Panc1 (cell line): ENCODE measurements at regions not wholly inside any gene's neighbourhood (a gene's known extent, or its start where the extent isn't known, plus 50 kb on each side); places are given as distances from the start of the nearest gene placed in this dataset.
A peak's percentile ranks its signal among the peaks of the same experiment; 100 is the strongest.

Experiments
- ATAC-seq: fragments of 200-7000 bp; cut with Tn5 transposase; 2 replicates; pipeline ENCODE4 v1.9.1; 2020; ENCODE audit warnings: mild to moderate bottlenecking, moderate library complexity
- BruUV-seq: library from RNA; stranded (reverse); fragments of 400-500 nt; replicated peaks from 2 replicates; lab custom pipeline; 2021; lab: Mats Ljungman, UMichigan
- CTCF ChIA-PET: fragments of 300-600 bp; sonication (Branson Sonifier 250); formaldehyde crosslinking; loops from one replicate; lab custom pipeline; 2022; ENCODE audit warnings: antibody characterized with exemption; lab: Charles Lee
- POLR2A ChIA-PET: fragments of 300-600 bp; sonication (Branson Sonifier 250); formaldehyde crosslinking; loops from one replicate; lab custom pipeline; 2022; ENCODE audit warnings: antibody characterized with exemption; lab: Charles Lee
- DNase-seq: peaks from one replicate; pipeline ENCODE4 v3.0.0-alpha.2; 2010; ENCODE audit warnings: low read depth, low spot score
- H3K27ac ChIP-seq: 2 replicates; pipeline ENCODE4 v1.5.1; 2011; ENCODE audit warnings: mild to moderate bottlenecking, low read length, inconsistent platforms
- H3K27me3 ChIP-seq: fragments of 200-500 bp; sonication (Bioruptor generic); 2 replicates; pipeline ENCODE4 v1.6.0; 2014; ENCODE audit warnings: low read length, inconsistent platforms; ENCODE audit not compliant: control insufficient read depth, insufficient read depth
- H3K36me3 ChIP-seq: fragments of 200-500 bp; sonication (Bioruptor generic); 2 replicates; pipeline ENCODE4 v1.5.1; 2014; ENCODE audit warnings: inconsistent platforms, mild to moderate bottlenecking, low read length, moderate library complexity; ENCODE audit not compliant: control insufficient read depth, insufficient read depth
- H3K4me1 ChIP-seq: 2 replicates; pipeline ENCODE4 v1.5.1; 2011; ENCODE audit warnings: inconsistent platforms, mild to moderate bottlenecking, low read length, moderate library complexity; ENCODE audit not compliant: control insufficient read depth, insufficient read depth
- H3K4me3 ChIP-seq, 2 experiments: 2 replicates each; pipeline ENCODE4 v1.5.1; 2011 to 2012; ENCODE audit warnings: low read depth in 2 of 2, low read length in 2 of 2, mild to moderate bottlenecking in 2 of 2, inconsistent platforms in 1 of 2, moderate library complexity in 1 of 2
- H3K9me3 ChIP-seq: fragments of 200-500 bp; sonication (Bioruptor generic); 2 replicates; pipeline ENCODE4 v1.5.1; 2014; ENCODE audit warnings: low read depth, mild to moderate bottlenecking, inconsistent platforms, low read length, moderate library complexity; ENCODE audit not compliant: control insufficient read depth, insufficient read depth
- POLR2AphosphoS5 ChIP-seq: IDR thresholded peaks from 2 replicates; pipeline ENCODE4 v1.6.1; 2012; ENCODE audit warnings: mild to moderate bottlenecking, low read depth, low read length, moderate library complexity
- SIN3A ChIP-seq: IDR thresholded peaks from 2 replicates; pipeline ENCODE4 v1.6.1; 2012; ENCODE audit warnings: low read depth, mild to moderate bottlenecking, low read length, moderate library complexity, borderline replicate concordance; ENCODE audit not compliant: insufficient read depth
- TCF7L2 ChIP-seq: IDR thresholded peaks from 2 replicates; pipeline ENCODE4 v1.6.1; 2011; ENCODE audit warnings: mild to moderate bottlenecking, low read depth, low read length, inconsistent platforms
- in situ Hi-C: cut with HindIII; loops from 2 replicates; pipeline ENCODE4 v1.10.0; 2016; ENCODE audit warnings: low sequenced_read_pairs, low pct_unique_long_range_greater_than_20kb
- intact Hi-C: fragments of 100-400 bp; cut with micrococcal nuclease; formaldehyde crosslinking; loops from one replicate; pipeline ENCODE4 v1.10.0; 2022; ENCODE audit not compliant: unreplicated experiment
- TF ChIP-seq, protein P1 (sequence below), 2 experiments: IDR thresholded peaks; 2 replicates each; pipeline ENCODE4 v1.6.1; 2011 to 2012; ENCODE audit warnings: low read depth in 2 of 2, control low read depth in 1 of 2, low read length in 1 of 2, mild to moderate bottlenecking in 1 of 2, moderate library complexity in 1 of 2; ENCODE audit not compliant: insufficient read depth in 1 of 2
- TF ChIP-seq, protein P2 (sequence below): fragments of 450-650 bp; IDR thresholded peaks from 2 replicates; pipeline ENCODE4 v1.5.1; 2017; ENCODE audit warnings: mild to moderate bottlenecking

DNA sequence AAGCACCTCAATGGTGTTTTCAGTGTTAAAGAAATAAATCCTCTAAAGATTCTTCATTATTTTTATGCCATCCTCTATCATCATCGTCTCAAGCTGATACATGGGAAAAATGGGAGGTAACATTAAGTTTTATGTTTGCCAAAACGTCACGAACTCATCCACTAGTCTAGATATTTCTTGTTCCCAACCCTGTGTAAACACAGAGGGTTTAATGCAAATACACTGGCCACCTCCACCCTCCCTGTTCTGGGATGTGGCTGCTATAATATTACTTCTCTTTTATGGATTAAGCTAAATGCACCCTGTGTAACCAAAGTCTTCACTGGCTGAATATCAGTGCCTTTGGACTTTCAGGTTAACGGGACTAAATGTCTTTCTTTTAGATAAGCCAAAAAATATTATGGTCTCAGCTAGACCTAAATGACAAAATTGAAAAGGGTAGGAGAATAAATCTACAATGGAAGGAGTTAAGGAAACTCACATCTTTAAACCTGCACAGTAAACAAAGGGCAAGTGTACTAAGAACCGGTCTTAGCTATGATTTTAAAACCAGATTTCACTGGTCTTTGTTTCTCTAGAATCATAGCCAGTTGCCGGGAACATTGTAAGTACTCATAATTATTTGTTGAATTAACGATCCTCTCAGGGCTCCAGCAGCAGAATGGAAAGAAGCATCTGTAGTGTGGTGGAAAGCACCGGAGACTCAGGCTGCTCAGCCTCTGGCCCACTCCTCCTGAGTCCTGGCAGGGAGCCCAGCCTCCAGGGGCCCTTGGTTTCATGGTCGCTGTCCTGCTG, 103.5 kb upstream of the NOCT start:
- CTCF ChIA-PET: interaction anchor here (0.6 kb wide), 1 partner anchor 1180 kb away, joined by 3 read pairs; no protein-coding TSS in a partner anchor
- intact Hi-C loops: no loop called here

DNA sequence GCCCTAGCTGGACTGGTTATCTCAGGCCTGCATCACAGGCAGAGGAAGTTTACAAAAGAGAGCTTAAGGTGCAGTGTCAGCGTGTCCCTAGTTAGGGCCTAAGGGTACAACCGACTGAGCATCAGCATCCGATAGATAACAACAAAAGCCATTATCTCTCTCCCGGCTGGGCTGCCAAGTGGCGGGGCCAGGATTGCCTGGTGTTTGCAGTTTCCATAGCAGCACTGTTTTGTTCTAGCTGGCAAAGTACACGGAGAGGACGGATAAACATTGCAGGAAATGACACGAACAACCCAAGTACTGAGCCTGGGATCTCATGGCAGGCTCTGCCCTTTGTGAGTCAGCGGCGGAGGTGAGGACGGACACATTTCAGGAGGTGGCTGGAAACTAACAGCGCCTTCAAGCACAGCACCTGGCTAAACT, 104.7 kb upstream of the NOCT start:
- POLR2A ChIA-PET: no interaction called here
- H3K4me1 ChIP-seq: 0 out of 2 replicates have a peak, but pooled peaks cover 3% of the 10 kb centered on the region
- BruUV-seq: no TSS peak
- intact Hi-C loops: no loop called here
- DNase-seq: peak; percentile 25
- no peaks in the 10 kb centered on the region for H3K27me3 ChIP-seq
- H3K36me3 ChIP-seq: no peaks in the 10 kb centered on the region
- no peak overlapping the region for H3K4me3 ChIP-seq
- TF ChIP-seq, protein P1, sequence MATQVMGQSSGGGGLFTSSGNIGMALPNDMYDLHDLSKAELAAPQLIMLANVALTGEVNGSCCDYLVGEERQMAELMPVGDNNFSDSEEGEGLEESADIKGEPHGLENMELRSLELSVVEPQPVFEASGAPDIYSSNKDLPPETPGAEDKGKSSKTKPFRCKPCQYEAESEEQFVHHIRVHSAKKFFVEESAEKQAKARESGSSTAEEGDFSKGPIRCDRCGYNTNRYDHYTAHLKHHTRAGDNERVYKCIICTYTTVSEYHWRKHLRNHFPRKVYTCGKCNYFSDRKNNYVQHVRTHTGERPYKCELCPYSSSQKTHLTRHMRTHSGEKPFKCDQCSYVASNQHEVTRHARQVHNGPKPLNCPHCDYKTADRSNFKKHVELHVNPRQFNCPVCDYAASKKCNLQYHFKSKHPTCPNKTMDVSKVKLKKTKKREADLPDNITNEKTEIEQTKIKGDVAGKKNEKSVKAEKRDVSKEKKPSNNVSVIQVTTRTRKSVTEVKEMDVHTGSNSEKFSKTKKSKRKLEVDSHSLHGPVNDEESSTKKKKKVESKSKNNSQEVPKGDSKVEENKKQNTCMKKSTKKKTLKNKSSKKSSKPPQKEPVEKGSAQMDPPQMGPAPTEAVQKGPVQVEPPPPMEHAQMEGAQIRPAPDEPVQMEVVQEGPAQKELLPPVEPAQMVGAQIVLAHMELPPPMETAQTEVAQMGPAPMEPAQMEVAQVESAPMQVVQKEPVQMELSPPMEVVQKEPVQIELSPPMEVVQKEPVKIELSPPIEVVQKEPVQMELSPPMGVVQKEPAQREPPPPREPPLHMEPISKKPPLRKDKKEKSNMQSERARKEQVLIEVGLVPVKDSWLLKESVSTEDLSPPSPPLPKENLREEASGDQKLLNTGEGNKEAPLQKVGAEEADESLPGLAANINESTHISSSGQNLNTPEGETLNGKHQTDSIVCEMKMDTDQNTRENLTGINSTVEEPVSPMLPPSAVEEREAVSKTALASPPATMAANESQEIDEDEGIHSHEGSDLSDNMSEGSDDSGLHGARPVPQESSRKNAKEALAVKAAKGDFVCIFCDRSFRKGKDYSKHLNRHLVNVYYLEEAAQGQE (IDR thresholded peaks at IDR 0.05; ENCODE audit: insufficient read depth in 1 of 2, low read depth in 2 of 2, low read length in 1 of 2): no peak
- no peak for TF ChIP-seq TCF7L2
- TF ChIP-seq POLR2AphosphoS5: no peak
- TF ChIP-seq SIN3A: no peak
- TF ChIP-seq, protein P2, sequence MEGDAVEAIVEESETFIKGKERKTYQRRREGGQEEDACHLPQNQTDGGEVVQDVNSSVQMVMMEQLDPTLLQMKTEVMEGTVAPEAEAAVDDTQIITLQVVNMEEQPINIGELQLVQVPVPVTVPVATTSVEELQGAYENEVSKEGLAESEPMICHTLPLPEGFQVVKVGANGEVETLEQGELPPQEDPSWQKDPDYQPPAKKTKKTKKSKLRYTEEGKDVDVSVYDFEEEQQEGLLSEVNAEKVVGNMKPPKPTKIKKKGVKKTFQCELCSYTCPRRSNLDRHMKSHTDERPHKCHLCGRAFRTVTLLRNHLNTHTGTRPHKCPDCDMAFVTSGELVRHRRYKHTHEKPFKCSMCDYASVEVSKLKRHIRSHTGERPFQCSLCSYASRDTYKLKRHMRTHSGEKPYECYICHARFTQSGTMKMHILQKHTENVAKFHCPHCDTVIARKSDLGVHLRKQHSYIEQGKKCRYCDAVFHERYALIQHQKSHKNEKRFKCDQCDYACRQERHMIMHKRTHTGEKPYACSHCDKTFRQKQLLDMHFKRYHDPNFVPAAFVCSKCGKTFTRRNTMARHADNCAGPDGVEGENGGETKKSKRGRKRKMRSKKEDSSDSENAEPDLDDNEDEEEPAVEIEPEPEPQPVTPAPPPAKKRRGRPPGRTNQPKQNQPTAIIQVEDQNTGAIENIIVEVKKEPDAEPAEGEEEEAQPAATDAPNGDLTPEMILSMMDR: no peak
- ATAC-seq: peak; percentile 79
- H3K9me3 ChIP-seq: no peaks in the 10 kb centered on the region
- in situ Hi-C loops: no loop called here
- no peak overlapping the region for H3K27ac ChIP-seq
- CTCF ChIA-PET: no interaction called here

More for the DNA sequence above, 103.5 kb upstream of the NOCT start:
- H3K27ac ChIP-seq: no peak overlapping the region
- no peak for TF ChIP-seq POLR2AphosphoS5
- TF ChIP-seq, protein P2: no peak
- TF ChIP-seq, protein P1 (IDR thresholded peaks at IDR 0.05; ENCODE audit: insufficient read depth in 1 of 2, low read depth in 2 of 2, low read length in 1 of 2): no peak
- TF ChIP-seq SIN3A: no peak
- DNase-seq: no peak
- POLR2A ChIA-PET: interaction anchor here (0.5 kb wide), 1 partner anchor 30 kb away, joined by 3 read pairs; no protein-coding TSS in a partner anchor
- H3K4me1 ChIP-seq: 0 out of 2 replicates have a peak, but pooled peaks cover 3% of the 10 kb centered on the region
- BruUV-seq: no TSS peak
- no peaks in the 10 kb centered on the region for H3K9me3 ChIP-seq
- no peak overlapping the region for H3K4me3 ChIP-seq
- no peaks in the 10 kb centered on the region for H3K36me3 ChIP-seq
- ATAC-seq: no peak
- no peaks in the 10 kb centered on the region for H3K27me3 ChIP-seq
- in situ Hi-C loops: no loop called here
